Prostate gland (tissue), 2 donors: ENCODE measurements at regions not wholly inside any gene's neighbourhood (a gene's known extent, or its start where the extent isn't known, plus 50 kb on each side); places are given as distances from the start of the nearest gene placed in this dataset.

Experiments
- CTCF ChIP-seq, 4 experiments: fragments of 200-600 bp in 2 of 4; fragments of 450-650 bp in 2 of 4; sonication (generic) in 2 of 4; IDR thresholded peaks; 1 replicate in 3 of 4; 2 replicates in 1 of 4; pipeline ENCODE4 v1.5.1; 2016 to 2019; ENCODE audit warnings: antibody characterized with exemption in 4 of 4, mild to moderate bottlenecking in 2 of 4, moderate library complexity in 2 of 4
- POLR2A ChIP-seq: fragments of 450-650 bp; IDR thresholded peaks from one replicate; pipeline ENCODE4 v1.6.1; 2016; ENCODE audit warnings: antibody characterized with exemption, mild to moderate bottlenecking
- POLR2AphosphoS5 ChIP-seq: sonication (generic); formaldehyde crosslinking; IDR thresholded peaks from one replicate; pipeline ENCODE4 v1.6.1; 2017; ENCODE audit warnings: antibody characterized with exemption

- TF ChIP-seq POLR2A (no peak), CTCF (IDR thresholded peaks at IDR 0.05) (no peak), POLR2AphosphoS5 (no peak)
Measured at GRCh38 chr7:25926009-25926408, 226.0 kb upstream of the NFE2L3 start.
